Retinal pigment epithelial cell (primary cell): ENCODE measurements at regions not wholly inside any gene's neighbourhood (a gene's known extent, or its start where the extent isn't known, plus 50 kb on each side); places are given as distances from the start of the nearest gene placed in this dataset.

Experiments used
- DNase-seq: peaks from one replicate; pipeline ENCODE4 v3.0.0-alpha.2; 2010; ENCODE audit warnings: low read depth
- H3K4me3 ChIP-seq: 2 replicates; pipeline ENCODE4 v1.5.1; 2011; ENCODE audit warnings: mild to moderate bottlenecking, low read length, control low read depth, moderate library complexity
- CTCF ChIP-seq: conservative IDR thresholded peaks from 2 replicates; pipeline ENCODE4 v1.5.1; 2011; ENCODE audit warnings: low read depth, low read length, control low read depth, inconsistent platforms

- no peak for DNase-seq
- no peak for TF ChIP-seq CTCF
Measured at GRCh38 chr14:81841346-81841745, 307.7 kb upstream of the SEL1L start.

GRCh38 chr14:81849714-81850113, 316.1 kb upstream of the SEL1L start:
- no peak overlapping the region for H3K4me3 ChIP-seq
- TF ChIP-seq CTCF: no peak
- no peak for DNase-seq

More at GRCh38 chr14:81841346-81841745, 307.7 kb upstream of the SEL1L start:
- H3K4me3 ChIP-seq: no peak overlapping the region

GRCh38 chr14:81855007-81855406, 321.4 kb upstream of the SEL1L start:
- DNase-seq: no peak
- no peak overlapping the region for H3K4me3 ChIP-seq
- TF ChIP-seq CTCF: no peak

GRCh38 chr14:81859046-81859445, 325.4 kb upstream of the SEL1L start:
- no peak for DNase-seq
- no peak for TF ChIP-seq CTCF
- no peak overlapping the region for H3K4me3 ChIP-seq

GRCh38 chr14:81868172-81868571, 334.5 kb upstream of the SEL1L start:
- no peak for TF ChIP-seq CTCF
- no peak for DNase-seq
- H3K4me3 ChIP-seq: no peak overlapping the region

GRCh38 chr14:81871706-81872105, 338.1 kb upstream of the SEL1L start:
- DNase-seq: no peak
- TF ChIP-seq CTCF: no peak
- H3K4me3 ChIP-seq: no peak overlapping the region

- TF ChIP-seq CTCF: no peak
- no peak overlapping the region for H3K4me3 ChIP-seq
- DNase-seq: no peak
Measured at GRCh38 chr14:81884382-81884781, 350.7 kb upstream of the SEL1L start.
